GM18507 (cell line): ENCODE measurements at regions not wholly inside any gene's neighbourhood (a gene's known extent, or its start where the extent isn't known, plus 50 kb on each side); places are given as distances from the start of the nearest gene placed in this dataset.

Source experiments
- DNase-seq: peaks from one replicate; pipeline ENCODE4 v3.0.0; 2011; ENCODE audit warnings: low read depth; ENCODE audit not compliant: insufficient read length; ENCODE audit errors: extremely low spot score
- FAIRE-seq: peaks from 2 replicates; lab custom pipeline; 2011; peaks lifted over from hg19 to GRCh38; lab: Jason Lieb, UNC

GRCh38 chr3:90253131-90253530, 1145.7 kb downstream of the EPHA3 start:
- FAIRE-seq: no peak
- no peak for DNase-seq

DNA sequence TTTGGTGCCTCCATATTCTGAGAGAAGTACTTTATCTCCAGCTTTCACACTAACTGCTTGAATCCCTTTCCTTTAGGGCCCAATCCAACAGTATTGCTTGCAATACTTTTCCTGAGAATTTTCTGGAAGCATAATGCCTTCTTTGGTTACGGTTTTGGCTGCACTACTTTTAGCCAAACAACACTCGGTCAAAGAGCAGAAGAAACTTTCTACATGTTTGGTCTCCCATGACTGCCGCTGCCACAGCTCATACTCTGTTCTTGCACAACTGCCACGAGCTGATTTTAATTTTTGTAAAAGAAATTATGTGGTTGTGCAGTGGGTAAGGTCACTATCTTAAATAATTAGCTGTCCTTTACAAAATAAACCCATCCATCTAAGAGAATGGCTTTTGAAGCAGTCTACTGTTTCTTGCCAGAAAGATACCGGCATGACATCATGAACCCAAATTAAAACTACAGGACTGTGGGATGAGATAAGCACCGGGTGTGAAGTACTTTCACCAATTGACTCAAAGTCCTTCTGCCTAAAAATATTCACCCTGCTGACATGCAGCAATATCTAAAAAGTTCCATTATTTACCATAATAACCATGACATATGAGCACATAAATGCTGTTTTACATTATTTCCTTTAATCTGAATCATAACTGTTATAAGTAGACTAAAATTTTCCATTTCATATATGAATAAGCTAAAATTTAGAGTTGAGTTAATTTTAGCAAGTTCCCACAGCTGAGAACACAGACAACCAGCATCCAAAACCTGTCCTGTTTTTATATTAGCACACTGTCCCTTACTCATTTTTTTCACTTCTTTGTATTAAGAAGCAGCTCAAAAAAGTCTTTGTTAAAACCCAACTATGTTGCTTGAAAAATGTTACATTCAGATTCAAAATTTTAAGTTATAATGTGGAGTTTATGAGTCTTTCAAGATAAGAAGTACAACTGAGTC, 1154.3 kb downstream of the EPHA3 start:
- no peak for FAIRE-seq
- DNase-seq: no peak
